ENCODE measurements at regions not wholly inside any gene's neighbourhood (a gene's known extent, or its start where the extent isn't known, plus 50 kb on each side); places are given as distances from the start of the nearest gene placed in this dataset.

- Histone ChIP-seq H3K4me3 (no peak overlapping the region), H3K9me3 (replicated peaks) (no peaks in the 10 kb centered on the region; the same call in 1 of the 2 replicates), H3K27ac (no peak overlapping the region), H3K36me3 (no peaks in the 10 kb centered on the region), H3K4me1 (no peaks in the 10 kb centered on the region), H3K27me3 (no peaks in the 10 kb centered on the region)
- DNase-seq = no peak
Measured at GRCh38 chr2:37499113-37499512, 154.7 kb downstream of the QPCT start.

- H3K27me3 ChIP-seq = no peaks in the 10 kb centered on the region
- no peak for DNase-seq
Measured at GRCh38 chr2:37500031-37500430, 155.6 kb downstream of the QPCT start.

GRCh38 chr2:37501113-37501512, 156.7 kb downstream of the QPCT start:
- Histone ChIP-seq H3K27me3 (no peaks in the 10 kb centered on the region), H3K4me3 (no peak overlapping the region), H3K9me3 (replicated peaks) (no peaks in the 10 kb centered on the region; the same call in 1 of the 2 replicates), H3K27ac (no peak overlapping the region), H3K4me1 (peaks cover 11% of the 10 kb centered on the region), H3K36me3 (no peaks in the 10 kb centered on the region)
- peak in 1 of 2 experiments; percentile 51 for DNase-seq

More at GRCh38 chr2:37500031-37500430, 155.6 kb downstream of the QPCT start:
- H3K4me3 ChIP-seq = no peak overlapping the region
- peaks cover 3% of the 10 kb centered on the region for H3K4me1 ChIP-seq
- H3K27ac ChIP-seq = no peak overlapping the region
- no peaks in the 10 kb centered on the region; the same call in 1 of the 2 replicates for H3K9me3 ChIP-seq (replicated peaks)
- H3K36me3 ChIP-seq = no peaks in the 10 kb centered on the region

GRCh38 chr2:37506407-37507050, 162.1 kb downstream of the QPCT start:
- Histone ChIP-seq H3K4me3 (peak overlapping the region; percentile 21), H3K27me3 (no peaks in the 10 kb centered on the region), H3K9me3 (replicated peaks) (no peaks in the 10 kb centered on the region), H3K27ac (peak overlapping the region; percentile 25), H3K36me3 (no peaks in the 10 kb centered on the region), H3K4me1 (peaks cover 30% of the 10 kb centered on the region)
- DNase-seq = peak; percentile 54 to 75

- Histone ChIP-seq H3K27me3 (no peaks in the 10 kb centered on the region), H3K27ac (peak overlapping the region; percentile 25), H3K4me3 (peak overlapping the region; percentile 21), H3K36me3 (no peaks in the 10 kb centered on the region), H3K4me1 (peaks cover 30% of the 10 kb centered on the region), H3K9me3 (replicated peaks) (no peaks in the 10 kb centered on the region)
- DNase-seq = peak; percentile 13 to 52
Measured at GRCh38 chr2:37507051-37507410, 162.6 kb downstream of the QPCT start.

GRCh38 chr2:37507703-37508102, 163.3 kb downstream of the QPCT start:
- H3K27ac ChIP-seq = no peak overlapping the region
- peak in 1 of 2 experiments; percentile 29 for DNase-seq
- H3K9me3 ChIP-seq (replicated peaks) = no peaks in the 10 kb centered on the region
- no peaks in the 10 kb centered on the region for H3K27me3 ChIP-seq
- H3K4me3 ChIP-seq = no peak overlapping the region
- no peaks in the 10 kb centered on the region for H3K36me3 ChIP-seq
- H3K4me1 ChIP-seq = peaks cover 30% of the 10 kb centered on the region

GRCh38 chr2:37512971-37513370, 158.5 kb downstream of the CDC42EP3 start:
- peaks cover 6% of the 10 kb centered on the region; the same call in 1 of the 2 replicates for H3K9me3 ChIP-seq (replicated peaks)
- H3K27me3 ChIP-seq = no peaks in the 10 kb centered on the region
- no peak overlapping the region for H3K4me3 ChIP-seq
- peaks cover 4% of the 10 kb centered on the region; the same call in 1 of the 2 replicates for H3K4me1 ChIP-seq
- DNase-seq = no peak
- no peaks in the 10 kb centered on the region for H3K36me3 ChIP-seq
- H3K27ac ChIP-seq = no peak overlapping the region

- H3K4me1 ChIP-seq = 0 out of 2 replicates have a peak, but pooled peaks cover 3% of the 10 kb centered on the region
- H3K4me3 ChIP-seq = no peak overlapping the region
- no peaks in the 10 kb centered on the region for H3K9me3 ChIP-seq (replicated peaks)
- H3K27me3 ChIP-seq = no peaks in the 10 kb centered on the region
- no peak overlapping the region for H3K27ac ChIP-seq
- DNase-seq = no peak
- no peaks in the 10 kb centered on the region for H3K36me3 ChIP-seq
Measured at GRCh38 chr2:37523814-37524362, 147.6 kb downstream of the CDC42EP3 start.

- H3K9me3 ChIP-seq (replicated peaks) = no peaks in the 10 kb centered on the region
- H3K27ac ChIP-seq = no peak overlapping the region
- peak in 1 of 2 experiments; percentile 44 for DNase-seq
- 0 out of 2 replicates have a peak, but pooled peaks cover 3% of the 10 kb centered on the region for H3K4me1 ChIP-seq
- no peaks in the 10 kb centered on the region for H3K27me3 ChIP-seq
- H3K4me3 ChIP-seq = no peak overlapping the region
- H3K36me3 ChIP-seq = no peaks in the 10 kb centered on the region
Measured at GRCh38 chr2:37526323-37526722, 145.1 kb downstream of the CDC42EP3 start.

GRCh38 chr2:37526856-37527255, 144.6 kb downstream of the CDC42EP3 start:
- Histone ChIP-seq H3K27me3 (no peaks in the 10 kb centered on the region), H3K36me3 (no peaks in the 10 kb centered on the region), H3K27ac (no peak overlapping the region), H3K9me3 (replicated peaks) (no peaks in the 10 kb centered on the region), H3K4me1 (0 out of 2 replicates have a peak, but pooled peaks cover 3% of the 10 kb centered on the region), H3K4me3 (no peak overlapping the region)
- DNase-seq = no peak

GRCh38 chr2:37527361-37527760, 144.1 kb downstream of the CDC42EP3 start:
- H3K27ac ChIP-seq = no peak overlapping the region
- H3K36me3 ChIP-seq = no peaks in the 10 kb centered on the region
- H3K4me1 ChIP-seq = 0 out of 2 replicates have a peak, but pooled peaks cover 3% of the 10 kb centered on the region
- H3K9me3 ChIP-seq (replicated peaks) = no peaks in the 10 kb centered on the region
- H3K4me3 ChIP-seq = no peak overlapping the region
- DNase-seq = no peak
- no peaks in the 10 kb centered on the region for H3K27me3 ChIP-seq

- H3K9me3 ChIP-seq (replicated peaks) = no peaks in the 10 kb centered on the region
- H3K36me3 ChIP-seq = no peaks in the 10 kb centered on the region
- H3K4me3 ChIP-seq = no peak overlapping the region
- H3K4me1 ChIP-seq = 0 out of 2 replicates have a peak, but pooled peaks cover 3% of the 10 kb centered on the region
- DNase-seq = no peak
- no peaks in the 10 kb centered on the region for H3K27me3 ChIP-seq
- no peak overlapping the region for H3K27ac ChIP-seq
Measured at GRCh38 chr2:37529830-37530415, 141.5 kb downstream of the CDC42EP3 start.

- Histone ChIP-seq H3K27me3 (no peaks in the 10 kb centered on the region), H3K4me1 (0 out of 2 replicates have a peak, but pooled peaks cover 4% of the 10 kb centered on the region), H3K9me3 (replicated peaks) (no peaks in the 10 kb centered on the region), H3K36me3 (no peaks in the 10 kb centered on the region), H3K27ac (no peak overlapping the region), H3K4me3 (no peak overlapping the region)
- no peak for DNase-seq
Measured at GRCh38 chr2:37532503-37532902, 138.9 kb downstream of the CDC42EP3 start.

- Histone ChIP-seq H3K27ac (no peak overlapping the region), H3K36me3 (no peaks in the 10 kb centered on the region), H3K4me1 (0 out of 2 replicates have a peak, but pooled peaks cover 4% of the 10 kb centered on the region), H3K4me3 (no peak overlapping the region), H3K27me3 (no peaks in the 10 kb centered on the region), H3K9me3 (replicated peaks) (no peaks in the 10 kb centered on the region)
- no peak for DNase-seq
Measured at GRCh38 chr2:37537316-37537715, 134.1 kb downstream of the CDC42EP3 start.

GRCh38 chr2:37541516-37541915, 129.9 kb downstream of the CDC42EP3 start:
- Histone ChIP-seq H3K9me3 (replicated peaks) (no peaks in the 10 kb centered on the region; the same call in 1 of the 2 replicates), H3K27ac (no peak overlapping the region), H3K27me3 (no peaks in the 10 kb centered on the region), H3K36me3 (no peaks in the 10 kb centered on the region), H3K4me3 (no peak overlapping the region), H3K4me1 (0 out of 2 replicates have a peak, but pooled peaks cover 2% of the 10 kb centered on the region)
- no peak for DNase-seq
